ENCODE measurements at regions not wholly inside any gene's neighbourhood (a gene's known extent, or its start where the extent isn't known, plus 50 kb on each side); places are given as distances from the start of the nearest gene placed in this dataset.

DNA sequence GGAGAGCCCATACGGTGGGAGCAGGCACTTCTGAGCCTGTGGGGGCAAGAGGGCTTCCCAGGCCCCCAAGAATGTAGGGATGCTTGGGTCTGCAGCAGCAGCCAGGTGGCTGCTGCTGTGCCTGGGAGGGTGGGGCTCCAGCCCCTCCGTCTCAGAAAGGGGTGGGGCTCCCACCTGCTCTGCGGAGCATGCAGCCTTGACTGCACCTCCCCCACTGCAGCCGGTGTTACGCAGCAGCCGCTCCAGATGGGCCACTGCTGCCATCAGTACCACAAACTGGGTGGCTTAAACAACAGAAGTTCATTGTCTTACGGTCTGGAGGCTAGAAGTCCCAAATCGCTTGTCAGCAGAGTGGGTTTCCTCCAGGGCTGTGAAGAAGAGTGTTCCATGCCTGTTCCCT, 365.5 kb downstream of the TMEM38B start:
- ChIA-PET POLR2A (ENCODE audit: unreplicated experiment) (no interaction called here), CTCF (no interaction called here)
- H3K27ac ChIP-seq (ENCODE audit: low read length), result no peak overlapping the region
- no peaks in the 10 kb centered on the region for H3K36me3 ChIP-seq (ENCODE audit: low read depth, low read length)
- H2AFZ ChIP-seq (ENCODE audit: low read length), result no peak overlapping the region
- H3K4me2 ChIP-seq (ENCODE audit: low read length), result no peak overlapping the region
- H3K9me2 ChIP-seq (replicated peaks; ENCODE audit: low read length), result no peaks in the 10 kb centered on the region
- no TSS peak for BruUV-seq (replicated peaks)
- TF ChIP-seq EZH2 (IDR thresholded peaks at IDR 0.05; ENCODE audit: low read length, unreplicated experiment) (no peak), EZH2phosphoT487 (IDR thresholded peaks at IDR 0.05; ENCODE audit: borderline replicate concordance, low read length) (no peak)
- TF ChIP-seq, protein P1, sequence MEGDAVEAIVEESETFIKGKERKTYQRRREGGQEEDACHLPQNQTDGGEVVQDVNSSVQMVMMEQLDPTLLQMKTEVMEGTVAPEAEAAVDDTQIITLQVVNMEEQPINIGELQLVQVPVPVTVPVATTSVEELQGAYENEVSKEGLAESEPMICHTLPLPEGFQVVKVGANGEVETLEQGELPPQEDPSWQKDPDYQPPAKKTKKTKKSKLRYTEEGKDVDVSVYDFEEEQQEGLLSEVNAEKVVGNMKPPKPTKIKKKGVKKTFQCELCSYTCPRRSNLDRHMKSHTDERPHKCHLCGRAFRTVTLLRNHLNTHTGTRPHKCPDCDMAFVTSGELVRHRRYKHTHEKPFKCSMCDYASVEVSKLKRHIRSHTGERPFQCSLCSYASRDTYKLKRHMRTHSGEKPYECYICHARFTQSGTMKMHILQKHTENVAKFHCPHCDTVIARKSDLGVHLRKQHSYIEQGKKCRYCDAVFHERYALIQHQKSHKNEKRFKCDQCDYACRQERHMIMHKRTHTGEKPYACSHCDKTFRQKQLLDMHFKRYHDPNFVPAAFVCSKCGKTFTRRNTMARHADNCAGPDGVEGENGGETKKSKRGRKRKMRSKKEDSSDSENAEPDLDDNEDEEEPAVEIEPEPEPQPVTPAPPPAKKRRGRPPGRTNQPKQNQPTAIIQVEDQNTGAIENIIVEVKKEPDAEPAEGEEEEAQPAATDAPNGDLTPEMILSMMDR (conservative IDR thresholded peaks at IDR 0.05; ENCODE audit: low read depth, low read length), result no peak
- H3K79me2 ChIP-seq (ENCODE audit: low read length), result no peaks in the 10 kb centered on the region
- DNase-seq (no peak), ATAC-seq (no peak)
- no peaks in the 10 kb centered on the region for H4K20me1 ChIP-seq (ENCODE audit: low read length)
- no peak overlapping the region for H3K4me3 ChIP-seq (ENCODE audit: low read length)
- no peaks in the 10 kb centered on the region for H3K27me3 ChIP-seq (ENCODE audit: low read length)
- H3K9ac ChIP-seq (ENCODE audit: low read length), result no peak overlapping the region
- no peaks in the 10 kb centered on the region for H3F3A ChIP-seq (ENCODE audit: low read length, unreplicated experiment)
- H3K9me3 ChIP-seq (ENCODE audit: low read length), result no peaks in the 10 kb centered on the region
- peaks cover 24% of the 10 kb centered on the region for H3K4me1 ChIP-seq (ENCODE audit: insufficient read depth, low read length)
- intact Hi-C loops (cut with micrococcal nuclease), result loop anchor here (5.0 kb wide), 1 partner anchor 148 kb away; no protein-coding TSS in a partner anchor

DNA sequence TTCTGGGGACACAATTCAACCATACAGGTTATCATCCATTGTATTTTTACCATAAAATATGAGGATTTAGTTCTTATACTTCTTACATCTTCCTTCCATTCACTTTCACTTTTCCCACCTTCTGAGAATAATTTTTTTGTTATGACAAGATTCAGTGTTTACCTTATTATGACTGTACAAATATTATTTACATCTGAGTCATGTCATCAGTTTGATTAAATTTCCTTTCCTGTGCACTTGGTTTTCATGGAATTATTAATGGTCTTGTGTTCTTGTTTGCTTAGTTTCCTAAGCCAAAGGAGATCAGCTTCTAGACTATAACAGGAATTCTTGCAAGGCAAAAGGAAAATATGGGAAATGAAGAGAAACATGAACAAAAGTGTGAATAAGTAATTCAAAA, 366.5 kb downstream of the TMEM38B start:
- H3K4me2 ChIP-seq (ENCODE audit: low read length), result peak overlapping the region; percentile 59
- CTCF ChIA-PET, result no interaction called here
- intact Hi-C loops (cut with micrococcal nuclease), result loop anchor here (5.0 kb wide), 1 partner anchor 149 kb away; no protein-coding TSS in a partner anchor
- TF ChIP-seq, protein P1 (conservative IDR thresholded peaks at IDR 0.05; ENCODE audit: low read depth, low read length), result no peak
- TF ChIP-seq EZH2 (IDR thresholded peaks at IDR 0.05; ENCODE audit: low read length, unreplicated experiment) (no peak), EZH2phosphoT487 (IDR thresholded peaks at IDR 0.05; ENCODE audit: borderline replicate concordance, low read length) (no peak)
- H3K27me3 ChIP-seq (ENCODE audit: low read length), result no peaks in the 10 kb centered on the region
- POLR2A ChIA-PET (ENCODE audit: unreplicated experiment), result no interaction called here
- no TSS peak for BruUV-seq (replicated peaks)
- peak; percentile 72 for ATAC-seq
- no peaks in the 10 kb centered on the region for H4K20me1 ChIP-seq (ENCODE audit: low read length)
- DNase-seq, result peak; percentile 67
- H3F3A ChIP-seq (ENCODE audit: low read length, unreplicated experiment), result no peaks in the 10 kb centered on the region
- no peak overlapping the region for H3K9ac ChIP-seq (ENCODE audit: low read length)
- H3K36me3 ChIP-seq (ENCODE audit: low read depth, low read length), result no peaks in the 10 kb centered on the region
- no peak overlapping the region for H2AFZ ChIP-seq (ENCODE audit: low read length)
- no peak overlapping the region for H3K4me3 ChIP-seq (ENCODE audit: low read length)
- H3K27ac ChIP-seq (ENCODE audit: low read length), result peak overlapping the region; percentile 51
- no peaks in the 10 kb centered on the region for H3K9me3 ChIP-seq (ENCODE audit: low read length)
- H3K79me2 ChIP-seq (ENCODE audit: low read length), result no peaks in the 10 kb centered on the region
- H3K9me2 ChIP-seq (replicated peaks; ENCODE audit: low read length), result no peaks in the 10 kb centered on the region
- H3K4me1 ChIP-seq (ENCODE audit: insufficient read depth, low read length), result peaks cover 24% of the 10 kb centered on the region

DNA sequence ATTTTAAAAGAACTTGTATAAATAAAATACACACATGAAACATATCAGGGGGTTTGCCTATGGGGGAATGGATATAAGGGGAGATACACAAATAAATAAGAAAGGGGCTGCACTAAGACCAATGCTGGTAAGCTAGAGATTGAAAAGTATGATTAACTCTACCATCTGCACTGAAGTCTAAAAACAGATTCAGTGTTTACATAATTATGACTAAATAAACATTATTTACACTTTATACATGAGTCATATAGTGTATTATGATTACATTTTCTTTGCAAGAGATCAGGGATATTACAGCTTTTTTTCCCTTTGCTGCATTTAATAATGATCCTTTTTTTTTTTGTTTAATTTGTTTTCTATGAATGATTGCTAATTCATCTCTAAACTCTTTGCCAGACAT, 367.9 kb downstream of the TMEM38B start:
- H3K4me3 ChIP-seq (ENCODE audit: low read length), result no peak overlapping the region
- H3K36me3 ChIP-seq (ENCODE audit: low read depth, low read length), result no peaks in the 10 kb centered on the region
- ATAC-seq (peak; percentile 67), DNase-seq (peak; percentile 43)
- TF ChIP-seq EZH2 (IDR thresholded peaks at IDR 0.05; ENCODE audit: low read length, unreplicated experiment) (no peak), EZH2phosphoT487 (IDR thresholded peaks at IDR 0.05; ENCODE audit: borderline replicate concordance, low read length) (no peak)
- TF ChIP-seq, protein P1 (conservative IDR thresholded peaks at IDR 0.05; ENCODE audit: low read depth, low read length), result no peak
- H3K4me2 ChIP-seq (ENCODE audit: low read length), result 0 out of 2 replicates have a peak overlapping the region, but pooled peaks have one; percentile 28
- H3K9me3 ChIP-seq (ENCODE audit: low read length), result no peaks in the 10 kb centered on the region
- H2AFZ ChIP-seq (ENCODE audit: low read length), result no peak overlapping the region
- H3K4me1 ChIP-seq (ENCODE audit: insufficient read depth, low read length), result peaks cover 24% of the 10 kb centered on the region
- BruUV-seq (replicated peaks), result no TSS peak
- ChIA-PET CTCF (interaction anchor here (0.6 kb wide), 1 partner anchor 525 kb away, joined by 3 read pairs; no protein-coding TSS in a partner anchor), POLR2A (ENCODE audit: unreplicated experiment) (no interaction called here)
- H3K9me2 ChIP-seq (replicated peaks; ENCODE audit: low read length), result no peaks in the 10 kb centered on the region
- no peaks in the 10 kb centered on the region for H4K20me1 ChIP-seq (ENCODE audit: low read length)
- H3K9ac ChIP-seq (ENCODE audit: low read length), result no peak overlapping the region
- no peaks in the 10 kb centered on the region for H3K79me2 ChIP-seq (ENCODE audit: low read length)
- H3K27ac ChIP-seq (ENCODE audit: low read length), result no peak overlapping the region
- intact Hi-C loops (cut with micrococcal nuclease), result loop anchor here (5.0 kb wide), 1 partner anchor 150 kb away; no protein-coding TSS in a partner anchor
- no peaks in the 10 kb centered on the region for H3F3A ChIP-seq (ENCODE audit: low read length, unreplicated experiment)
- no peaks in the 10 kb centered on the region for H3K27me3 ChIP-seq (ENCODE audit: low read length)
